MCF 10A (cell line): ENCODE measurements at regions not wholly inside any gene's neighbourhood (a gene's known extent, or its start where the extent isn't known, plus 50 kb on each side); places are given as distances from the start of the nearest gene placed in this dataset.

Experiments
- BruUV-seq: library from RNA; stranded (reverse); fragments of 400-500 nt; replicated peaks from 2 replicates; lab custom pipeline; 2021; lab: Mats Ljungman, UMichigan
- CTCF ChIA-PET: fragments of 300-600 bp; sonication (Branson Sonifier 250); formaldehyde crosslinking; extraction: SDS; loops from one replicate; lab custom pipeline; 2021; ENCODE audit warnings: antibody characterized with exemption, inconsistent platforms; lab: Yijun Ruan, JAX
- POLR2A ChIA-PET: fragments of 300-600, 350-650 bp; sonication (Branson Sonifier 250); formaldehyde crosslinking; extraction: SDS; loops from one replicate; lab custom pipeline; 2020; ENCODE audit warnings: antibody characterized with exemption, inconsistent platforms; lab: Yijun Ruan, JAX
- DNase-seq: peaks from one replicate; pipeline ENCODE4 v3.0.0-alpha.2; 2018; ENCODE audit not compliant: unreplicated experiment
- H3K27ac Mint-ChIP-seq: one replicate; pipeline ENCODE4 v1.8.0; 2022; ENCODE audit warnings: mild to moderate bottlenecking, low read depth, mixed read lengths; ENCODE audit not compliant: unreplicated experiment
- H3K27me3 Mint-ChIP-seq: one replicate; pipeline ENCODE4 v1.8.0; 2022; ENCODE audit warnings: mixed read lengths; ENCODE audit not compliant: insufficient read depth, unreplicated experiment
- H3K36me3 Mint-ChIP-seq: one replicate; pipeline ENCODE4 v1.8.0; 2022; ENCODE audit warnings: mild to moderate bottlenecking, moderate library complexity, mixed read lengths; ENCODE audit not compliant: insufficient read depth, unreplicated experiment
- H3K4me1 Mint-ChIP-seq: one replicate; pipeline ENCODE4 v1.8.0; 2022; ENCODE audit warnings: mixed read lengths; ENCODE audit not compliant: insufficient read depth, unreplicated experiment
- H3K4me3 Mint-ChIP-seq: one replicate; pipeline ENCODE4 v1.8.0; 2022; ENCODE audit warnings: mild to moderate bottlenecking, moderate library complexity, mixed read lengths; ENCODE audit not compliant: unreplicated experiment
- H3K9me3 Mint-ChIP-seq: one replicate; pipeline ENCODE4 v1.8.0; 2022; ENCODE audit warnings: mixed read lengths; ENCODE audit not compliant: unreplicated experiment
- intact Hi-C: fragments of 100-400 bp; cut with micrococcal nuclease; formaldehyde crosslinking; loops from 2 replicates; pipeline ENCODE4 v1.14.1; 2022
- TF ChIP-seq, protein P1 (sequence below): fragments of 200-600 bp; IDR thresholded peaks from one replicate; pipeline ENCODE4 v1.8.0; 2022; ENCODE audit warnings: antibody characterized with exemption, mild to moderate bottlenecking; ENCODE audit not compliant: unreplicated experiment

DNA sequence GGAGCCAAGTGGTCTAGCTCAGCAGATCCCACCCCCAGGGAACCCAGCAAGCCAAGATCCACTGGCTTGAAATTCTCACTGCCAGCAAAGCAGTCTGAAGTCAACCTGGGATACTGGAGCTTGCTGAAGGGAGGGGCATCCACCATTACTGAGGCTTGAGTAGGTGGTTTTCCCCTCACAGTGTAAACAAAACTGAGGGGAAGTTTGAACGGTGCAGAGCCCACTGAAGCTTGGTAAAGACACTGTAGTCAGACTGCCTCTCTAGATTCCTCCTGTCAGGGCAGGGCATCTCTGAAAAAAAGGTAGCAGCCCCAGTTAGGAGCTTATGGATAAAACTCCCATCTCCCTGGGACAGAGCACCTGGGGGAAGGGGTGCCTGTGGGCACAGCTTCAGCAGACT lies 819.5 kb upstream of the EPHA7 start:
- no peaks in the 10 kb centered on the region for H3K9me3 Mint-ChIP-seq
- CTCF ChIA-PET = interaction anchor here (1.1 kb wide), 1 partner anchor 16 kb away, joined by 3 read pairs; no protein-coding TSS in a partner anchor
- no peak overlapping the region for H3K27ac Mint-ChIP-seq
- no peak for DNase-seq
- H3K4me1 Mint-ChIP-seq = no peaks in the 10 kb centered on the region
- H3K36me3 Mint-ChIP-seq = no peaks in the 10 kb centered on the region
- peaks cover 63% of the 10 kb centered on the region for H3K27me3 Mint-ChIP-seq
- no peak overlapping the region for H3K4me3 Mint-ChIP-seq
- intact Hi-C loops = no loop called here
- POLR2A ChIA-PET = no interaction called here
- TF ChIP-seq, protein P1, sequence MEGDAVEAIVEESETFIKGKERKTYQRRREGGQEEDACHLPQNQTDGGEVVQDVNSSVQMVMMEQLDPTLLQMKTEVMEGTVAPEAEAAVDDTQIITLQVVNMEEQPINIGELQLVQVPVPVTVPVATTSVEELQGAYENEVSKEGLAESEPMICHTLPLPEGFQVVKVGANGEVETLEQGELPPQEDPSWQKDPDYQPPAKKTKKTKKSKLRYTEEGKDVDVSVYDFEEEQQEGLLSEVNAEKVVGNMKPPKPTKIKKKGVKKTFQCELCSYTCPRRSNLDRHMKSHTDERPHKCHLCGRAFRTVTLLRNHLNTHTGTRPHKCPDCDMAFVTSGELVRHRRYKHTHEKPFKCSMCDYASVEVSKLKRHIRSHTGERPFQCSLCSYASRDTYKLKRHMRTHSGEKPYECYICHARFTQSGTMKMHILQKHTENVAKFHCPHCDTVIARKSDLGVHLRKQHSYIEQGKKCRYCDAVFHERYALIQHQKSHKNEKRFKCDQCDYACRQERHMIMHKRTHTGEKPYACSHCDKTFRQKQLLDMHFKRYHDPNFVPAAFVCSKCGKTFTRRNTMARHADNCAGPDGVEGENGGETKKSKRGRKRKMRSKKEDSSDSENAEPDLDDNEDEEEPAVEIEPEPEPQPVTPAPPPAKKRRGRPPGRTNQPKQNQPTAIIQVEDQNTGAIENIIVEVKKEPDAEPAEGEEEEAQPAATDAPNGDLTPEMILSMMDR = no peak
- BruUV-seq = no TSS peak

DNA sequence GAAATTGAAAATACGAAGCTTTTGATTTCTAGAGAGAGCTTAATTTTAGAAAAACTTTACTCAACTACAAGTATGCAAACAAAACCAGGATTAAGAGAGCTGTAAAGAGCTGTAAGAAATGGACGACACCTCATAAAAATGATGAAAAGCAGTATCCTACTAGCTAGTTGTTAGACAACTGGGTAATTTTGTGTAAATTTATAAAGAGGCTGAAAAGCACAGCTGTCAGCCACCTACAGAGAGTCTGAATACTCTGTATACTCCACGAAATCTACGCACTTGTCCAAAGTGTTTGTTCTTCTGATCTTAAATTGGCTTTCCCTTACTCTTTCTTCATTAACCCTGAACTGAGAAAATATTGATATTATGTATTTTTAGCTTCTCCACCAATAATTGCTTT lies 808.4 kb upstream of the EPHA7 start:
- Mint-ChIP-seq H3K4me3 (no peak overlapping the region), H3K27ac (no peak overlapping the region), H3K9me3 (no peaks in the 10 kb centered on the region), H3K36me3 (no peaks in the 10 kb centered on the region), H3K4me1 (no peaks in the 10 kb centered on the region), H3K27me3 (peaks cover 43% of the 10 kb centered on the region)
- CTCF ChIA-PET = interaction anchor here (0.6 to 1.2 kb wide), 2 partner anchors 10 to 187 kb away, joined by 3 read pairs; no protein-coding TSS in a partner anchor
- intact Hi-C loops = no loop called here
- DNase-seq = no peak
- TF ChIP-seq, protein P1 = no peak
- no TSS peak for BruUV-seq
- POLR2A ChIA-PET = no interaction called here

DNA sequence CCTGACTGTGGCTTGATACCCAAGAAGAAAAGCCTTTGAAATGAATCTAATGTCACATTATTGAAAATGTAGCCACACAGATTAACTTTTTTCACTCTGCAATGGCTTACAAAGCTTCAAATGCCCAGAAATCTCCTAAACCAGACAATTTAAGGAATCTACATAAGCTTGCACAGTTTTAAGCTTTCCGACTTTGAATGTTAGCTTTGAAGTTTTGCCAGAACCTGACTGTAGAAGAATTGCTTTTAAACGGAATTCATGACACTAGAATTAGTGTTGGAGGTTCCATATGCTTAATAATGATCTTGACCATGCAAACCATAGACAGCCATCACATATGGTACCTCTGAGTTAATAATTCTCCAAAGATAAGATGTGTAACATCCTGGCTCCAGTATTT lies 798.5 kb upstream of the EPHA7 start:
- Mint-ChIP-seq H3K4me3 (no peak overlapping the region), H3K27me3 (peaks cover 42% of the 10 kb centered on the region), H3K9me3 (no peaks in the 10 kb centered on the region), H3K27ac (no peak overlapping the region), H3K4me1 (no peaks in the 10 kb centered on the region), H3K36me3 (no peaks in the 10 kb centered on the region)
- ChIA-PET POLR2A (no interaction called here), CTCF (interaction anchor here (1.4 kb wide), 1 partner anchor 9 kb away, joined by 3 read pairs; no protein-coding TSS in a partner anchor)
- DNase-seq = no peak
- no TSS peak for BruUV-seq
- TF ChIP-seq, protein P1 = no peak
- intact Hi-C loops = no loop called here

DNA sequence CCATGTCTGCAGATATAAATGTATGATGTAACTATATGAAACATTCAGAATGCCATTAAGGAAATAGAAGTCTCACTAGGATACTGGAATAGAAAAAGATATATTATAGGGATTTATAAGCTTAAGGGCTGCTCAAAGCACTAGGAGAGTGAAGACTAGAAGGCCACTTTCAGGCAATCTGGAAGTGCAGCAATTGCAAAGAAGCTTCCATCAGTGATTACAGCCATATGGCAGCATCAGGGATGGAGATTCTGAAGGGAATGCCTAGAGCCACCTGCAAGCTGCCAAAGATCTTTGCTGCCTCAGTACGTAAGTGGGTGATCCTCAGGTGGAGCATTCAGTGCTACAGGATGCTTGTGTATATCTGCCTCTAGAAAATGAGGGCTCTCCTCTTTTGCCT lies 796.2 kb upstream of the EPHA7 start:
- ChIA-PET CTCF (no interaction called here), POLR2A (no interaction called here)
- TF ChIP-seq, protein P1 = no peak
- BruUV-seq = no TSS peak
- intact Hi-C loops = no loop called here
- Mint-ChIP-seq H3K36me3 (no peaks in the 10 kb centered on the region), H3K27ac (no peak overlapping the region), H3K4me1 (no peaks in the 10 kb centered on the region), H3K27me3 (peaks cover 42% of the 10 kb centered on the region), H3K4me3 (no peak overlapping the region), H3K9me3 (no peaks in the 10 kb centered on the region)
- DNase-seq = peak; percentile 0
